ENCODE measurements at regions not wholly inside any gene's neighbourhood (a gene's known extent, or its start where the extent isn't known, plus 50 kb on each side); places are given as distances from the start of the nearest gene placed in this dataset.

DNA sequence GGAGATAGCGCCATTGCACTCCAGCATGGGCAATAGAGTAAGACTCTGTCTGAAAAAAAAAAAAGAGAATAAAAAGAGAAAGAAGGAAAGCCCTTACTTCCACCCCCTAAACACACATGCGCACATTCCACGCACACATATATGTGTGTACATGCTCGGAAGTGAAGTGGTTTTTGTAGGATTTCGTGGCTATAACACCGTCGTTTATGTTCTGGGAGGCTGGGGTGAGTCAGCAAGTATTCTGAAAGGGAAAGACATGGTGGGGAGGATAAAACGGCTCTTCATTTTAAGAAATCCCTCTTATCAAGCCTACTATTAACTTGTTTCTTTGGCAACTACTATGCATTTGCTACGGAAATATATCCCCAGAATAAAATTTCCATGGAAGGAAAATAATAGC, 422.8 kb upstream of the TBL1XR1 start:
- WGBS (ENCODE audit: insufficient coverage) = no CpG with 5 or more reads among the region's 9 CpGs

GRCh38 chr3:177622520-177622919, 425.2 kb upstream of the TBL1XR1 start:
- no peak overlapping the region for H3K4me3 ChIP-seq (ENCODE audit: control extremely low read depth in 1 of 5, extremely low read depth in 1 of 5, insufficient read depth in 1 of 5, low read depth in 2 of 5, low read length in 4 of 5)
- H3K79me2 ChIP-seq (ENCODE audit: control insufficient read depth, insufficient read depth, low read length) = no peaks in the 10 kb centered on the region
- H3K36me3 ChIP-seq (replicated peaks in 1 of 2; ENCODE audit: control extremely low read depth in 1 of 2, control insufficient read depth in 1 of 2, extremely low read depth in 1 of 2, insufficient read depth in 2 of 2, low read length in 1 of 2) = no peaks in the 10 kb centered on the region
- H3K27ac ChIP-seq (ENCODE audit: low read length in 2 of 2) = no peak overlapping the region
- peaks cover 2% of the 10 kb centered on the region for H3K9me3 Mint-ChIP-seq (ENCODE audit: insufficient read depth)
- H3K4me1 Mint-ChIP-seq = no peaks in the 10 kb centered on the region
- no peaks in the 10 kb centered on the region for H3K4me1 ChIP-seq (ENCODE audit: control insufficient read depth in 2 of 2, insufficient read depth in 2 of 2, low read length in 2 of 2)
- peaks cover 0 to 3% (median 0%) of the 10 kb centered on the region in 3 donors for H3K9me3 ChIP-seq (ENCODE audit: control extremely low read depth in 1 of 3, control insufficient read depth in 2 of 3, insufficient read depth in 1 of 3, low read length in 2 of 3)
- no peak overlapping the region for H2AFZ ChIP-seq (ENCODE audit: insufficient read depth, low read depth, low read length, poor library complexity, severe bottlenecking)
- intact Hi-C loops (cut with micrococcal nuclease) = no loop called here
- H4K20me1 ChIP-seq (ENCODE audit: control insufficient read depth, insufficient read depth, low read length, poor library complexity, severe bottlenecking) = no peaks in the 10 kb centered on the region
- ATAC-seq (ENCODE audit: low read depth) = no peak
- H3K4me3 Mint-ChIP-seq = no peak overlapping the region
- H3K27ac Mint-ChIP-seq = no peak overlapping the region
- no CpG with 5 or more reads among the region's 1 CpG for WGBS (ENCODE audit: insufficient coverage)
- TF ChIP-seq, protein P1, sequence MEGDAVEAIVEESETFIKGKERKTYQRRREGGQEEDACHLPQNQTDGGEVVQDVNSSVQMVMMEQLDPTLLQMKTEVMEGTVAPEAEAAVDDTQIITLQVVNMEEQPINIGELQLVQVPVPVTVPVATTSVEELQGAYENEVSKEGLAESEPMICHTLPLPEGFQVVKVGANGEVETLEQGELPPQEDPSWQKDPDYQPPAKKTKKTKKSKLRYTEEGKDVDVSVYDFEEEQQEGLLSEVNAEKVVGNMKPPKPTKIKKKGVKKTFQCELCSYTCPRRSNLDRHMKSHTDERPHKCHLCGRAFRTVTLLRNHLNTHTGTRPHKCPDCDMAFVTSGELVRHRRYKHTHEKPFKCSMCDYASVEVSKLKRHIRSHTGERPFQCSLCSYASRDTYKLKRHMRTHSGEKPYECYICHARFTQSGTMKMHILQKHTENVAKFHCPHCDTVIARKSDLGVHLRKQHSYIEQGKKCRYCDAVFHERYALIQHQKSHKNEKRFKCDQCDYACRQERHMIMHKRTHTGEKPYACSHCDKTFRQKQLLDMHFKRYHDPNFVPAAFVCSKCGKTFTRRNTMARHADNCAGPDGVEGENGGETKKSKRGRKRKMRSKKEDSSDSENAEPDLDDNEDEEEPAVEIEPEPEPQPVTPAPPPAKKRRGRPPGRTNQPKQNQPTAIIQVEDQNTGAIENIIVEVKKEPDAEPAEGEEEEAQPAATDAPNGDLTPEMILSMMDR (IDR thresholded peaks at IDR 0.05) = no peak
- no peak for TF ChIP-seq EZH2 (IDR thresholded peaks at IDR 0.05; ENCODE audit: borderline replicate concordance, insufficient read depth, low read depth, low read length, poor library complexity, severe bottlenecking)
- no peak overlapping the region for H3K4me2 ChIP-seq (replicated peaks; ENCODE audit: low read depth, low read length, poor library complexity, severe bottlenecking)
- no peak for DNase-seq
- ChIA-PET CTCF (interaction anchor here (0.6 kb wide), 1 partner anchor 16 kb away, joined by 4 read pairs; no protein-coding TSS in a partner anchor), POLR2A (no interaction called here)
- H3K27me3 Mint-ChIP-seq = peaks cover 3% of the 10 kb centered on the region
- no peaks in the 10 kb centered on the region for H3K27me3 ChIP-seq (replicated peaks in 1 of 4; ENCODE audit: control extremely low read depth in 1 of 4, control insufficient read depth in 3 of 4, insufficient read depth in 4 of 4, low read length in 3 of 4)
- H3K9ac ChIP-seq (ENCODE audit: low read length) = no peak overlapping the region

More for the DNA sequence above, 422.8 kb upstream of the TBL1XR1 start:
- ChIA-PET CTCF (no interaction called here), POLR2A (no interaction called here)
- Mint-ChIP-seq H3K27ac (no peak overlapping the region), H3K4me3 (no peak overlapping the region), H3K4me1 (peaks cover 2% of the 10 kb centered on the region), H3K27me3 (peaks cover 3% of the 10 kb centered on the region), H3K9me3 (ENCODE audit: insufficient read depth) (no peaks in the 10 kb centered on the region)
- ATAC-seq (ENCODE audit: low read depth) = no peak
- no peak overlapping the region for H2AFZ ChIP-seq (ENCODE audit: insufficient read depth, low read depth, low read length, poor library complexity, severe bottlenecking)
- no peak overlapping the region for H3K4me3 ChIP-seq (ENCODE audit: control extremely low read depth in 1 of 5, extremely low read depth in 1 of 5, insufficient read depth in 1 of 5, low read depth in 2 of 5, low read length in 4 of 5)
- no peak overlapping the region for H3K9ac ChIP-seq (ENCODE audit: low read length)
- no peaks in the 10 kb centered on the region for H3K27me3 ChIP-seq (replicated peaks in 1 of 4; ENCODE audit: control extremely low read depth in 1 of 4, control insufficient read depth in 3 of 4, insufficient read depth in 4 of 4, low read length in 3 of 4)
- H3K36me3 ChIP-seq (replicated peaks in 1 of 2; ENCODE audit: control extremely low read depth in 1 of 2, control insufficient read depth in 1 of 2, extremely low read depth in 1 of 2, insufficient read depth in 2 of 2, low read length in 1 of 2) = no peaks in the 10 kb centered on the region
- no peak for DNase-seq
- no peaks in the 10 kb centered on the region for H4K20me1 ChIP-seq (ENCODE audit: control insufficient read depth, insufficient read depth, low read length, poor library complexity, severe bottlenecking)
- no peak overlapping the region for H3K27ac ChIP-seq (ENCODE audit: low read length in 2 of 2)
- H3K4me2 ChIP-seq (replicated peaks; ENCODE audit: low read depth, low read length, poor library complexity, severe bottlenecking) = no peak overlapping the region
- H3K4me1 ChIP-seq (ENCODE audit: control insufficient read depth in 2 of 2, insufficient read depth in 2 of 2, low read length in 2 of 2) = no peaks in the 10 kb centered on the region
- no peaks in the 10 kb centered on the region for H3K9me3 ChIP-seq (ENCODE audit: control extremely low read depth in 1 of 3, control insufficient read depth in 2 of 3, insufficient read depth in 1 of 3, low read length in 2 of 3)
- intact Hi-C loops (cut with micrococcal nuclease) = no loop called here
- TF ChIP-seq, protein P1 (IDR thresholded peaks at IDR 0.05) = no peak
- TF ChIP-seq EZH2 (IDR thresholded peaks at IDR 0.05; ENCODE audit: borderline replicate concordance, insufficient read depth, low read depth, low read length, poor library complexity, severe bottlenecking) = no peak
- no peaks in the 10 kb centered on the region for H3K79me2 ChIP-seq (ENCODE audit: control insufficient read depth, insufficient read depth, low read length)
